ENCODE measurements at regions not wholly inside any gene's neighbourhood (a gene's known extent, or its start where the extent isn't known, plus 50 kb on each side); places are given as distances from the start of the nearest gene placed in this dataset.

GRCh38 chr4:126046081-126046614 lies 731.4 kb downstream of the FAT4 start:
- Histone ChIP-seq H3K4me1 (no peaks in the 10 kb centered on the region), H3K36me3 (no peaks in the 10 kb centered on the region), H3K27ac (no peak overlapping the region), H3K9me3 (peaks cover 0 to 3% (median 0%) of the 10 kb centered on the region in 3 donors), H3K4me3 (no peak overlapping the region), H3K27me3 (no peaks in the 10 kb centered on the region)
- TF ChIP-seq POLR2A (IDR thresholded peaks at IDR 0.05) (no peak), POLR2AphosphoS5 (IDR thresholded peaks at IDR 0.05) (no peak), CTCF (IDR thresholded peaks at IDR 0.05) (no peak), EP300 (IDR thresholded peaks at IDR 0.05) (no peak)
- WGBS, 2 donors (ENCODE audit: low coverage in 1 of 2), result 63 to 92% methylated on average over 2 of the region's 2 CpGs
- ATAC-seq, result no peak

- TF ChIP-seq EP300 (IDR thresholded peaks at IDR 0.05) (no peak), POLR2AphosphoS5 (IDR thresholded peaks at IDR 0.05) (no peak)
- Histone ChIP-seq H3K27ac (no peak overlapping the region), H3K4me3 (no peak overlapping the region), H3K4me1 (peaks cover 0 to 8% (median 0%) of the 10 kb centered on the region in 3 donors), H3K27me3 (no peaks in the 10 kb centered on the region), H3K36me3 (no peaks in the 10 kb centered on the region), H3K9me3 (peaks cover 0 to 3% (median 0%) of the 10 kb centered on the region in 3 donors)
- no peak for ATAC-seq
- 93 to 100% methylated on average over 1 of the region's 1 CpG for WGBS, 2 donors (ENCODE audit: low coverage in 1 of 2)
These were observed 732.4 kb downstream of the FAT4 start for GRCh38 chr4:126047114-126047513.

- TF ChIP-seq POLR2AphosphoS5 (IDR thresholded peaks at IDR 0.05) (peak; percentile 22), CTCF (IDR thresholded peaks at IDR 0.05) (peak in 1 of 4 experiments; percentile 14), EP300 (IDR thresholded peaks at IDR 0.05) (no peak), POLR2A (IDR thresholded peaks at IDR 0.05) (no peak)
- H3K4me3 ChIP-seq, result no peak overlapping the region
- H3K36me3 ChIP-seq, result no peaks in the 10 kb centered on the region
- no peaks in the 10 kb centered on the region for H3K27me3 ChIP-seq
- no peak overlapping the region for H3K27ac ChIP-seq
- H3K4me1 ChIP-seq, result peaks cover 0 to 14% (median 0%) of the 10 kb centered on the region in 3 donors
- WGBS, 2 donors (ENCODE audit: low coverage in 1 of 2), result 5 to 16% methylated on average over 1 of the region's 1 CpG
- peak; percentile 72 for ATAC-seq
- no peaks in the 10 kb centered on the region for H3K9me3 ChIP-seq
These were observed 737.1 kb downstream of the FAT4 start for GRCh38 chr4:126051689-126052424.

GRCh38 chr4:126056116-126056650 lies 741.4 kb downstream of the FAT4 start:
- Histone ChIP-seq H3K36me3 (no peaks in the 10 kb centered on the region), H3K4me3 (no peak overlapping the region), H3K27ac (no peak overlapping the region), H3K4me1 (peaks cover 0 to 14% (median 0%) of the 10 kb centered on the region in 3 donors), H3K9me3 (no peaks in the 10 kb centered on the region), H3K27me3 (no peaks in the 10 kb centered on the region)
- WGBS, 2 donors (ENCODE audit: low coverage in 1 of 2), result 57 to 65% methylated on average over 2 of the region's 2 CpGs
- ATAC-seq, result no peak
- no peak for TF ChIP-seq EP300 (IDR thresholded peaks at IDR 0.05)
- no peak for TF ChIP-seq POLR2AphosphoS5 (IDR thresholded peaks at IDR 0.05)
- TF ChIP-seq POLR2A (IDR thresholded peaks at IDR 0.05), result no peak
- TF ChIP-seq CTCF (IDR thresholded peaks at IDR 0.05), result no peak

- Histone ChIP-seq H3K4me3 (no peak overlapping the region), H3K4me1 (peaks cover 0 to 3% (median 0%) of the 10 kb centered on the region in 3 donors), H3K9me3 (no peaks in the 10 kb centered on the region), H3K27me3 (no peaks in the 10 kb centered on the region), H3K27ac (no peak overlapping the region), H3K36me3 (no peaks in the 10 kb centered on the region)
- TF ChIP-seq EP300 (IDR thresholded peaks at IDR 0.05), result no peak
- TF ChIP-seq CTCF (IDR thresholded peaks at IDR 0.05), result no peak
- TF ChIP-seq POLR2AphosphoS5 (IDR thresholded peaks at IDR 0.05), result no peak
- no peak for TF ChIP-seq POLR2A (IDR thresholded peaks at IDR 0.05)
- no peak for ATAC-seq
These were observed 742.6 kb downstream of the FAT4 start for GRCh38 chr4:126057371-126057770.
